ENCODE measurements at regions not wholly inside any gene's neighbourhood (a gene's known extent, or its start where the extent isn't known, plus 50 kb on each side); places are given as distances from the start of the nearest gene placed in this dataset.

- ATAC-seq (ENCODE audit: low read depth in 2 of 2), result no peak
- Mint-ChIP-seq H3K4me3 (peak overlapping the region in 3 of 8 donors; percentile 15 to 67 (median 65)), H3K27me3 (no peaks in the 10 kb centered on the region), H3K27ac (peak overlapping the region in 1 of 6 donors; percentile 89), H3K4me1 (peaks cover 29 to 53% (median 38%) of the 10 kb centered on the region in 3 donors), H3K36me3 (no peaks in the 10 kb centered on the region), H3K9me3 (no peaks in the 10 kb centered on the region)
- DNase-seq, result no peak
Measured at GRCh38 chr7:26097837-26098668, 53.9 kb upstream of the NFE2L3 start.

GRCh38 chr7:26099236-26099635, 52.8 kb upstream of the NFE2L3 start:
- Mint-ChIP-seq H3K9me3 (no peaks in the 10 kb centered on the region), H3K36me3 (no peaks in the 10 kb centered on the region), H3K27ac (peak overlapping the region in 1 of 6 donors; percentile 19), H3K4me1 (peaks cover 31 to 53% (median 38%) of the 10 kb centered on the region in 3 donors), H3K4me3 (no peak overlapping the region), H3K27me3 (no peaks in the 10 kb centered on the region)
- no peak for DNase-seq
- ATAC-seq (ENCODE audit: low read depth in 2 of 2), result no peak

- peak overlapping the region in 7 of 8 donors; percentile 89 to 100 (median 96) for H3K4me3 Mint-ChIP-seq
- H3K4me1 Mint-ChIP-seq, result peaks cover 35 to 53% (median 38%) of the 10 kb centered on the region in 3 donors
- ATAC-seq (ENCODE audit: low read depth in 2 of 2) (peak; percentile 58 to 65), DNase-seq (peak; percentile 30)
- peaks cover 0 to 5% (median 0%) of the 10 kb centered on the region in 3 donors for H3K27me3 Mint-ChIP-seq
- H3K9me3 Mint-ChIP-seq, result no peaks in the 10 kb centered on the region
- H3K36me3 Mint-ChIP-seq, result no peaks in the 10 kb centered on the region
- peak overlapping the region; percentile 39 to 94 (median 87) for H3K27ac Mint-ChIP-seq
Measured at GRCh38 chr7:26100406-26101339, 51.3 kb upstream of the NFE2L3 start.

GRCh38 chr7:26101361-26102151, 50.4 kb upstream of the NFE2L3 start:
- DNase-seq (no peak), ATAC-seq (ENCODE audit: low read depth in 2 of 2) (peak; percentile 13 to 28)
- Mint-ChIP-seq H3K27me3 (peaks cover 0 to 5% (median 0%) of the 10 kb centered on the region in 3 donors), H3K9me3 (no peaks in the 10 kb centered on the region), H3K4me1 (peaks cover 35 to 46% (median 38%) of the 10 kb centered on the region in 3 donors), H3K36me3 (no peaks in the 10 kb centered on the region), H3K27ac (peak overlapping the region; percentile 19 to 94 (median 87)), H3K4me3 (peak overlapping the region in 7 of 8 donors; percentile 89 to 100 (median 96))

GRCh38 chr7:26102176-26102575, 49.8 kb upstream of the NFE2L3 start:
- peaks cover 31 to 40% (median 36%) of the 10 kb centered on the region in 3 donors for H3K4me1 Mint-ChIP-seq
- peak overlapping the region in 3 of 6 donors; percentile 31 to 94 (median 94) for H3K27ac Mint-ChIP-seq
- ATAC-seq (ENCODE audit: low read depth in 2 of 2) (no peak), DNase-seq (no peak)
- peaks cover 0 to 5% (median 0%) of the 10 kb centered on the region in 3 donors for H3K27me3 Mint-ChIP-seq
- no peaks in the 10 kb centered on the region for H3K36me3 Mint-ChIP-seq
- H3K4me3 Mint-ChIP-seq, result peak overlapping the region in 7 of 8 donors; percentile 89 to 100 (median 96)
- no peaks in the 10 kb centered on the region for H3K9me3 Mint-ChIP-seq

Measured in naive B cell (primary cell).